A549 (cell line): ENCODE measurements at regions not wholly inside any gene's neighbourhood (a gene's known extent, or its start where the extent isn't known, plus 50 kb on each side); places are given as distances from the start of the nearest gene placed in this dataset.

Experiments used
- ATAC-seq, 2 experiments: fragments of 200-7000 bp in 1 of 2; fragments of >200 bp in 1 of 2; cut with Nextera tagmentation in 1 of 2; cut with Tn5 transposase in 1 of 2; 3 replicates each; pipeline versions ENCODE4 v1.8.0 to v1.9.1; 2018 to 2020; ENCODE audit warnings: mild to moderate bottlenecking in 1 of 2, moderate library complexity in 1 of 2
- CTCF ChIA-PET: fragments of 300-600 bp; sonication (Branson Sonifier 250); formaldehyde crosslinking; extraction: SDS; loops from one replicate; lab custom pipeline; 2021; ENCODE audit warnings: antibody characterized with exemption, inconsistent platforms; lab: Yijun Ruan, JAX
- POLR2A ChIA-PET: fragments of 350-600 bp; formaldehyde crosslinking; extraction: SDS; loops from one replicate; lab custom pipeline; 2021; ENCODE audit warnings: antibody characterized with exemption, inconsistent platforms; lab: Yijun Ruan, JAX
- DNase-seq, 2 experiments: peaks; one replicate each; pipeline versions ENCODE4 v3.0.0 to v3.0.0-alpha.2; 2011 to 2016; ENCODE audit warnings: low read depth in 1 of 2, low spot score in 1 of 2
- FAIRE-seq: peaks from 2 replicates; lab custom pipeline; 2011; peaks lifted over from hg19 to GRCh38; lab: Jason Lieb, UNC
- H3K27ac ChIP-seq, 2 experiments: fragments of >200 bp; sonication (Bioruptor Twin); formaldehyde crosslinking; 3 replicates each; pipeline ENCODE4 v1.5.1; 2016 to 2017
- H3K4me1 ChIP-seq: fragments of >200 bp; sonication (Bioruptor Twin); formaldehyde crosslinking; 3 replicates; pipeline ENCODE4 v1.6.1; 2016
- H3K4me2 ChIP-seq: fragments of >200 bp; sonication (Bioruptor Twin); formaldehyde crosslinking; 3 replicates; pipeline ENCODE4 v1.6.1; 2016
- H3K4me3 ChIP-seq: fragments of >200 bp; sonication (Bioruptor Twin); formaldehyde crosslinking; 3 replicates; pipeline ENCODE4 v1.5.1; 2016
- H3K9me3 ChIP-seq: fragments of >200 bp; sonication (Bioruptor Twin); formaldehyde crosslinking; 3 replicates; pipeline ENCODE4 v1.6.1; 2016
- BHLHE40 ChIP-seq: IDR thresholded peaks from 2 replicates; pipeline ENCODE4 v1.6.1; 2012; ENCODE audit warnings: low read depth, low read length, inconsistent platforms
- CBX8 ChIP-seq: fragments of 200-600 bp; sonication (generic); IDR thresholded peaks from 2 replicates; pipeline ENCODE4 v1.6.1; 2016
- CEBPB ChIP-seq, 2 experiments: fragments of >200 bp in 1 of 2; sonication (Bioruptor Twin) in 1 of 2; formaldehyde crosslinking in 1 of 2; IDR thresholded peaks; 2 replicates each; pipeline ENCODE4 v1.6.1; 2012 to 2016
- CHD4 ChIP-seq: fragments of 200-600 bp; sonication (generic); IDR thresholded peaks from 2 replicates; pipeline ENCODE4 v1.6.1; 2016; ENCODE audit warnings: antibody characterized with exemption, mild to moderate bottlenecking, borderline replicate concordance
- EHF ChIP-seq: fragments of 250-450 bp; sonication (Bioruptor Pico); IDR thresholded peaks from 2 replicates; pipeline ENCODE4 v1.5.0; 2020; ENCODE audit warnings: mild to moderate bottlenecking
- ELK1 ChIP-seq: fragments of 150-350 bp; IDR thresholded peaks from 2 replicates; pipeline ENCODE4 v1.6.1; 2014; ENCODE audit warnings: low read depth, mild to moderate bottlenecking, low read length
- FOSB ChIP-seq: fragments of 250-450 bp; sonication (Bioruptor Pico); IDR thresholded peaks from 2 replicates; pipeline ENCODE4 v1.5.0; 2020; ENCODE audit warnings: mild to moderate bottlenecking, moderate library complexity
- FOSL2 ChIP-seq, 2 experiments: fragments of 450-650 bp in 1 of 2; fragments of >200 bp in 1 of 2; sonication (Bioruptor Twin) in 1 of 2; formaldehyde crosslinking; IDR thresholded peaks; 2 replicates each; pipeline versions ENCODE4 v1.5.0 to v1.6.1; 2016 to 2020; ENCODE audit warnings: mild to moderate bottlenecking in 1 of 2, moderate library complexity in 1 of 2
- FOXS1 ChIP-seq: fragments of 250-450 bp; sonication (Bioruptor Pico); IDR thresholded peaks from 2 replicates; pipeline ENCODE4 v1.5.0; 2020; ENCODE audit warnings: mild to moderate bottlenecking, moderate library complexity
- MAFK ChIP-seq: fragments of 450-650 bp; IDR thresholded peaks from 2 replicates; pipeline ENCODE4 v1.6.1; 2014; ENCODE audit not compliant: partially characterized antibody
- MAX ChIP-seq: IDR thresholded peaks from 2 replicates; pipeline ENCODE4 v1.6.1; 2012
- NFE2L2 ChIP-seq: fragments of 150-350 bp; conservative IDR thresholded peaks from 2 replicates; pipeline ENCODE4 v1.6.1; 2014; ENCODE audit warnings: low read length
- RAD21 ChIP-seq, 2 experiments: fragments of >200 bp in 1 of 2; sonication (Bioruptor Twin) in 1 of 2; formaldehyde crosslinking in 1 of 2; IDR thresholded peaks in 1 of 2; conservative IDR thresholded peaks in 1 of 2; 2 replicates in 1 of 2; 3 replicates in 1 of 2; pipeline ENCODE4 v1.6.1; 2012 to 2018; ENCODE audit warnings: inconsistent platforms in 1 of 2
- RARB ChIP-seq: fragments of 250-450 bp; sonication (Bioruptor Pico); IDR thresholded peaks from 2 replicates; pipeline ENCODE4 v1.8.0; 2021; ENCODE audit warnings: mild to moderate bottlenecking, moderate library complexity
- REST ChIP-seq: fragments of 200-600 bp; sonication (generic); IDR thresholded peaks from 2 replicates; pipeline ENCODE4 v1.6.1; 2016; ENCODE audit warnings: antibody characterized with exemption, mild to moderate bottlenecking, moderate library complexity
- SMC3 ChIP-seq: fragments of >200 bp; sonication (Bioruptor Twin); formaldehyde crosslinking; IDR thresholded peaks from 3 replicates; pipeline ENCODE4 v1.6.1; 2018; ENCODE audit warnings: inconsistent platforms
- WGBS: methylation state at CpG from one replicate; pipeline ENCODE4 v1.1.6; 2017; ENCODE audit errors: missing lambda C conversion rate; 5-methylcytosine and 5-hydroxymethylcytosine counted together

- 95% methylated on average over 2 of the region's 2 CpGs for WGBS
- H3K4me3 ChIP-seq: no peak overlapping the region
- ATAC-seq (no peak), FAIRE-seq (no peak), DNase-seq (no peak)
- no peak overlapping the region for H3K4me2 ChIP-seq
- ChIA-PET POLR2A (no interaction called here), CTCF (interaction anchor here (2.0 kb wide), 1 partner anchor 9 kb away, joined by 10 read pairs; no protein-coding TSS in a partner anchor)
- no peaks in the 10 kb centered on the region for H3K9me3 ChIP-seq
- H3K4me1 ChIP-seq: peaks cover 8% of the 10 kb centered on the region
- no peak overlapping the region for H3K27ac ChIP-seq
- TF ChIP-seq RAD21 (conservative IDR thresholded peaks at IDR 0.05 in 1 of 2, IDR thresholded peaks at IDR 0.05 in 1 of 2): no peak
- 0 out of 2 replicates have a peak, but pooled peaks have one; percentile 24 for TF ChIP-seq REST
These were observed 87.1 kb upstream of the ZNF281 start for GRCh38 chr1:200496937-200497336.

GRCh38 chr1:200495901-200496300 lies 86.1 kb upstream of the ZNF281 start:
- ChIA-PET CTCF (interaction anchor here (1.2 to 1.4 kb wide), 3 partner anchors 11 to 15 kb away, joined by 3 to 4 read pairs (median 3); no protein-coding TSS in a partner anchor), POLR2A (no interaction called here)
- no peaks in the 10 kb centered on the region for H3K9me3 ChIP-seq
- H3K27ac ChIP-seq: no peak overlapping the region
- H3K4me3 ChIP-seq: no peak overlapping the region
- no peak for TF ChIP-seq FOSL2 (IDR thresholded peaks at IDR 0.05)
- TF ChIP-seq FOSL2 (CRISPR knock-in tag; IDR thresholded peaks at IDR 0.05): no peak
- no peak for TF ChIP-seq CBX8
- peak; percentile 83 for TF ChIP-seq MAFK
- 91% methylated on average over 1 of the region's 1 CpG for WGBS
- DNase-seq: no peak
- FAIRE-seq: no peak
- H3K4me1 ChIP-seq: peaks cover 17% of the 10 kb centered on the region
- no peak for ATAC-seq
- H3K4me2 ChIP-seq: no peak overlapping the region

- no peaks in the 10 kb centered on the region for H3K9me3 ChIP-seq
- peaks cover 37% of the 10 kb centered on the region for H3K4me1 ChIP-seq
- ChIA-PET POLR2A (no interaction called here), CTCF (interaction anchor here (1.0 to 1.9 kb wide), 3 partner anchors 16 to 809 kb away, joined by 3 to 8 read pairs (median 4); no protein-coding TSS in a partner anchor)
- no peak overlapping the region for H3K4me3 ChIP-seq
- TF ChIP-seq ELK1: no peak
- no peak for TF ChIP-seq EHF (CRISPR knock-in tag)
- TF ChIP-seq CHD4: no peak
- no peak for TF ChIP-seq FOXS1
- TF ChIP-seq BHLHE40: no peak
- no peak for TF ChIP-seq FOSB (CRISPR knock-in tag)
- no peak for TF ChIP-seq CEBPB (IDR thresholded peaks at IDR 0.05)
- TF ChIP-seq RARB: no peak
- TF ChIP-seq MAX: no peak
- TF ChIP-seq SMC3: no peak
- TF ChIP-seq NFE2L2: no peak
- no peak for FAIRE-seq
- H3K4me2 ChIP-seq: 0 out of 3 replicates have a peak overlapping the region, but pooled peaks have one; percentile 16
- no peak for ATAC-seq
- DNase-seq: no peak
- WGBS: 55% methylated on average over 4 of the region's 4 CpGs
- H3K27ac ChIP-seq: peak overlapping the region in 1 of 2 experiments; percentile 29; a peak in 3 of 6 replicates
These were observed 83.5 kb upstream of the ZNF281 start for GRCh38 chr1:200493344-200493743.
